ENCODE measurements at regions not wholly inside any gene's neighbourhood (a gene's known extent, or its start where the extent isn't known, plus 50 kb on each side); places are given as distances from the start of the nearest gene placed in this dataset.

- Mint-ChIP-seq H3K9me3 (peaks cover 2% of the 10 kb centered on the region), H3K36me3 (ENCODE audit: low read depth) (no peaks in the 10 kb centered on the region), H3K27ac (no peak overlapping the region), H3K4me3 (no peak overlapping the region), H3K4me1 (no peaks in the 10 kb centered on the region), H3K27me3 (no peaks in the 10 kb centered on the region)
- CTCF ChIA-PET: no interaction called here
- ATAC-seq (ENCODE audit: low read depth) (no peak), DNase-seq (no peak)
- POLR2A ChIA-PET: no interaction called here
- TF ChIP-seq CTCF (IDR thresholded peaks at IDR 0.05): no peak
- intact Hi-C loops (cut with micrococcal nuclease): no loop called here
These were observed 584.1 kb upstream of the BTBD3 start for GRCh38 chr20:11333634-11334033.

- Mint-ChIP-seq H3K4me3 (no peak overlapping the region), H3K9me3 (no peaks in the 10 kb centered on the region), H3K27me3 (no peaks in the 10 kb centered on the region), H3K27ac (no peak overlapping the region), H3K4me1 (no peaks in the 10 kb centered on the region), H3K36me3 (ENCODE audit: low read depth) (no peaks in the 10 kb centered on the region)
- CTCF ChIA-PET: no interaction called here
- POLR2A ChIA-PET: no interaction called here
- DNase-seq (no peak), ATAC-seq (ENCODE audit: low read depth) (no peak)
- intact Hi-C loops (cut with micrococcal nuclease): no loop called here
- no peak for TF ChIP-seq CTCF (IDR thresholded peaks at IDR 0.05)
These were observed 580.1 kb upstream of the BTBD3 start for GRCh38 chr20:11337361-11338130.

- ATAC-seq (ENCODE audit: low read depth) (no peak), DNase-seq (no peak)
- ChIA-PET CTCF (no interaction called here), POLR2A (no interaction called here)
- no peak overlapping the region for H3K4me3 Mint-ChIP-seq
- intact Hi-C loops (cut with micrococcal nuclease): no loop called here
- H3K27ac Mint-ChIP-seq: no peak overlapping the region
- TF ChIP-seq CTCF (IDR thresholded peaks at IDR 0.05): no peak
- no peaks in the 10 kb centered on the region for H3K4me1 Mint-ChIP-seq
- no peaks in the 10 kb centered on the region for H3K9me3 Mint-ChIP-seq
- H3K27me3 Mint-ChIP-seq: no peaks in the 10 kb centered on the region
- H3K36me3 Mint-ChIP-seq (ENCODE audit: low read depth): no peaks in the 10 kb centered on the region
These were observed 579.0 kb upstream of the BTBD3 start for GRCh38 chr20:11338496-11339306.

- H3K36me3 Mint-ChIP-seq (ENCODE audit: low read depth): no peaks in the 10 kb centered on the region
- CTCF ChIA-PET: no interaction called here
- POLR2A ChIA-PET: no interaction called here
- H3K4me1 Mint-ChIP-seq: no peaks in the 10 kb centered on the region
- TF ChIP-seq CTCF (IDR thresholded peaks at IDR 0.05): no peak
- no peak overlapping the region for H3K4me3 Mint-ChIP-seq
- peaks cover 3% of the 10 kb centered on the region for H3K9me3 Mint-ChIP-seq
- intact Hi-C loops (cut with micrococcal nuclease): no loop called here
- DNase-seq (no peak), ATAC-seq (ENCODE audit: low read depth) (no peak)
- no peak overlapping the region for H3K27ac Mint-ChIP-seq
- H3K27me3 Mint-ChIP-seq: no peaks in the 10 kb centered on the region
These were observed 572.8 kb upstream of the BTBD3 start for GRCh38 chr20:11344939-11345338.

- intact Hi-C loops (cut with micrococcal nuclease): no loop called here
- ChIA-PET POLR2A (no interaction called here), CTCF (no interaction called here)
- Mint-ChIP-seq H3K4me3 (no peak overlapping the region), H3K4me1 (no peaks in the 10 kb centered on the region), H3K27ac (no peak overlapping the region), H3K27me3 (no peaks in the 10 kb centered on the region), H3K36me3 (ENCODE audit: low read depth) (no peaks in the 10 kb centered on the region), H3K9me3 (peaks cover 3% of the 10 kb centered on the region)
- TF ChIP-seq CTCF (IDR thresholded peaks at IDR 0.05): no peak
- ATAC-seq (ENCODE audit: low read depth) (no peak), DNase-seq (no peak)
These were observed 570.0 kb upstream of the BTBD3 start for GRCh38 chr20:11347738-11348137.

Data from activated B cell treated with CpG ODN at 0.5 μM for 24 hours (primary cell).